NCI-H446 (cell line): ENCODE measurements at regions not wholly inside any gene's neighbourhood (a gene's known extent, or its start where the extent isn't known, plus 50 kb on each side); places are given as distances from the start of the nearest gene placed in this dataset.

Experiments
- DNase-seq, 2 experiments: peaks; one replicate each; lab custom pipeline; 2025; lab: John Stamatoyannopoulos, UW

DNA sequence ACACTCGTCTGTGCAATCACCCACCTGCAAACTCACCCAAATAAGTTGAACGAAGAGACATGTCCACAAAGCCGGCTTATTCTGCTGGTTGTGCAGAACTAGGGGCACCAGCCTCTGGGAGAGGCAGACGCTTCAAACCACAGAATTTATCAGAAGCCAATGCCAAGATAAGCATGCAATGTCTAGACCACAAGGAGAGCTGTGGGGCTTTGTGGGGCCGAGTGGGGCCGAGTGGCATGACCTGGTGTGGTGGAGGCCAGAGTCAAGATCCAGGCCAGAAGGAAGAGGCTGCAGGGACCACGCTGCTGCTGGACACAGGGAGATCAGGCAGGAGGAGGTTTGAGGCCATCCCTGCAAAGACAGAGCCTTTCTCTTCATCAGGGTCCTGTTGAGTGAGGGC is 259.0 kb downstream of the IRX2 start:
- no peak for DNase-seq

DNA sequence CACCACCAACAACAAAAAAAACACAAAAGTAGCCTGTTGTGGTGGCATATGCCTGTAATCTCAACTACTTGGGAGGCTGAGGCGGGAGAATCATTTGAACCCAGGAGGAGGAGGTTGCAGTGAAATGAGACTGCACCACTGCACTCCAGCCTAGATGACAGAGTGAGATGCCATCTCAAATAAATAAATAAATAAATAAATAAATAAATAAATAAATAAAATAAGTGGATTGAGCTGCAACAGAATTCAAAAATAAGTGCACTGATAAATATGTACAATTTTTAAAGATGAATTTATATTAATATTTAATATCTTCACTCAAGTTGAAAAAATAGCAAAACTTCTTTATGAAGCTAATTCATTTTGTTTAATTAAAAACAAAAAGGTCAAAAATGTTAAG is 259.6 kb downstream of the IRX2 start:
- no peak for DNase-seq

- no peak for DNase-seq
These were observed 262.2 kb downstream of the IRX2 start for GRCh38 chr5:2489306-2489705.

GRCh38 chr5:2488593-2488992 is 262.9 kb downstream of the IRX2 start:
- DNase-seq, result no peak

DNA sequence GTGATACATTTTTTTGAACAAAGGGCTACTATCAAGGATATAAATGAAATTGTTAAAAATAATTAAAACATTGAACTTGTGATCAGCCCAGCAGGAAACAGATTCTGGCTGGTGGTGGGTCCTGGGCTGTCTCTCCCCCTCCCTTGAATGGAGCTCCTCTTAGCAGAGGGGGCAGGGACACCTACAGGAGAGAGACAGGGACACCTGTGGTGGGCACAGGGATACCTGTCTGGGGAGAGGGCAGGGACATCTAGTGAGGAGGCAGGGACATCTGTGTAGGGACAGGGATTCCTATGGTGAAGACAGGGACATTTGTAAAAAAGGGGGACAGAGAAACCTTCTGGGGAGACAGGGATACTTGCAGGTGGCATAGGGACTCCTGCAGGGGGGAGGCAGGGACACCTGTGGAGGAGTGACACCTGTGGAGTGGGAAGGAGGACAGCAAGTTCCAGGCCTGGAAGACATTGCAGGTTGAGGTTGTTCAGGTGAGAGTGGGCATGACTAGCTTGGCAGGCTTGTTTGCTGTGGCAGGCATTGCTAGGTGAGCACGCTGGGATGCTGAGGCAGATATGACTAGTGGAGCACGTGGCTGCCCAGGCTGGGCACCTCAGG is 264.2 kb downstream of the IRX2 start:
- no peak for DNase-seq

DNA sequence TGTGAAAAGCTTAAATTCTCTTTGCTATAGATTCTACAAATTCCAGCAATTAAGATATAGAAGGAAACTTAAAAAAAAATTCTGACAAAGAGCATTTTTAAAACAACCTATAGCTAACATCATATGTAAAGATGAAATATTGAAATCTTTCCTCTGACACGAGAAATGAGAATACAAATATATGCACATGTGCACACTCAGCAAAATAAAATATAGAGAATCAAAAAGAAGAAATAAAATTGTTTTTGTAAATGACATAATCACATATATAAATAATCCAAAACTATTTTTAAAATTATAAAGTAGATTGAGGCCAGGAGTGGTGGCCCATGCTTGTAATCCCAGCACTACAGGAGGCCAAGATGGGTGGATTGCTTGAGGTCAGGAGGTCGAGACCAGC is 265.1 kb downstream of the IRX2 start:
- DNase-seq, result no peak

DNA sequence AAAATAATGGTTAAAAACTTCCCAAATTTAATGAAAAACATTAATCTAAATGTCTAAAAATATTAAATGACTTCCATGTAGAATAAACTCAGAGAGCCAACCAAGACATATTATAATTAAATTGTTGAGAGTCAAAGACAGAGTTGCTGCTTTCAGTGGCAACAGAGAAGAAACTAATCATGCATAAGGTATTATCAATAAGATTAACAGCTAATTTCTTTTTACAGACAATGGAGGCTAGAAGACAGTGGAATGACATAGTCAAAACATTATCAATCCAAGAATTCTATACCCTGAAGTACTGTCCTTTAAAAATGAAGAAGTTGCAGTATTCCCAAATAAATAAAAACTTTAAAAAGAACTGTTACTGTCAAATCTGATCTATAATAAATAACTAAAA is 268.7 kb downstream of the IRX2 start:
- DNase-seq, result no peak

- DNase-seq, result no peak
These were observed 270.6 kb downstream of the IRX2 start for GRCh38 chr5:2480871-2481270.

GRCh38 chr5:2475902-2476301 is 275.6 kb downstream of the IRX2 start:
- DNase-seq, result no peak

- no peak for DNase-seq
These were observed 278.8 kb downstream of the IRX2 start for GRCh38 chr5:2472670-2473069.

GRCh38 chr5:2471152-2471879 is 280.2 kb downstream of the IRX2 start:
- DNase-seq, result no peak

DNA sequence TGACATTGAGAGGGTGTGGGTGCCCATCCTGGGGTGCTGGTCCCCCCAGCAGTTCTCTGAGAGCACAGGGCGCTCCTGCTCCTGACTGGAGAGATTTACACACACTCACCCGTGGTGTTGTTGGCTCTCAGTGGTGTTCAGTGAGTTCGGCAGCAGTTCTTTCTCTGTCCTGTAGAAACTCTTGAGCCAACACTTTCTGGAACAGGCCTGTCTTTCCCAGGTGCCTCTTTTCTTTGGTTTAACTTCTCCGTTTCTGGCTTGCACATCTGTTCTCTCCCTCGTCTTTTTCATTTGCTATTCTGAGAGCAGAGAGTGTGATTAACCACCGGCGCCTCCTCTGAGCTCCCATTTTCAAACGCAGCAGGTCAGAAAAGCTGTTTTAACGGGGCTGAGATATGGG is 284.5 kb downstream of the IRX2 start:
- DNase-seq, result no peak

DNA sequence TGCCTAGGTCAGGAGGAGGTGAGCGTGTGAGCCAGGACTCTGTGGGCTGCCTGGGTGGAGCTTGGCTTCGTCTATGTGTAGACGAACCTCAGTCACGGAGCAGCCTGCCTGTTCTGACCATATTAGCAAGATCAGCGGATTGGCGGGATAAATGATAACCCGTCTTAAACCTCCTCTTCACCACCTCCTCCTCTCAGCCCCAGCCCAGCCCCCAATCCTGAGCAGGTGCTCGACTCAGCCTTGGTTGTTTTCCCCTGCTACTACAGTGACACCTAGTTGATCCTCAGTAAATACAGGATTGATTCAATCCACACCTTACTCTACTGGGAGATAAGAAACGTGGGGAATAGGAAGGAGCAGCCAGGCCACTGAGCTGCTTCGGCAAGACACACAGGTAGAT is 286.1 kb downstream of the IRX2 start:
- DNase-seq, result no peak

DNA sequence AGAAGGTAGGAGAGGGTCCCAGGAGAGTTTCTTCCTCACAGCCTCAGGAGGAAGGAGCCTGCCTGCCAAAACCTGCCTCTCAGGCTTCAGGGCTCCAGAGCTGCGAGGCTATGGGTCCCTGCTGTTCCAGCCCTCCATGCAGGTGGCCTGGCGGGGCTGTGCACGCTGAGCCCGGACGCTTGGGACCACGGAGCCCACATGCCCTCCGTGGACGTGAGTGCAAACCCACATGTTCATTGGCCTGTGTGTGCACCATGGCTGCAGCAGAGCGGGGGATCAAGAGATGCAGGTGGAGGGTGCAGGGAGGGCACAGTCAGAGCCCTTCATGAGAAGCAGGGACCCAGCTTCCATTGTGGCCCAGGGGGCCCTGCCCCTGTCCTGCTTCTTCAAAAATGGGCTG is 287.3 kb downstream of the IRX2 start:
- no peak for DNase-seq

GRCh38 chr5:2461701-2462691 is 289.5 kb downstream of the IRX2 start:
- no peak for DNase-seq

DNA sequence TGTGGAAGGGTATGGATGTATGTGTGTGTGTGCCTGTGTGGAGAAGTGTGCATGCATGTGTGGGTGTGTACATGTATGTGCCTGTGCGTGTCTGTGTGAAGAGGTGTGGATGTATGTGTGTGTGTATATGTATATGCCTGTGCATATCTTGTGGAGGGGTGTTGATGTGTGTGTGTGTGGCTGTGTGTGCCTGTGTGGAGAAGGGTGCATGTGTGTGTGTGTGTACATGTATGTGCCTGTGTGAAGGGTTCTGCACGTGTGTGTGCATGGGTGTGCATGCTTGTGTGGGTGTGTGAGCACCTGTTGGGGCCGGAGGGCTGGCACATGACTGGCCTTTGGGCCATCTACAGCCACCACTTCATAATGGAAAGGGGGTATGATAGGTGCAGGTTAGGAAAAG is 291.4 kb downstream of the IRX2 start:
- no peak for DNase-seq

GRCh38 chr5:2459251-2459650 is 292.2 kb downstream of the IRX2 start:
- no peak for DNase-seq

GRCh38 chr5:2455878-2456277 is 295.6 kb downstream of the IRX2 start:
- no peak for DNase-seq

GRCh38 chr5:2454876-2455275 is 296.6 kb downstream of the IRX2 start:
- DNase-seq, result no peak

DNA sequence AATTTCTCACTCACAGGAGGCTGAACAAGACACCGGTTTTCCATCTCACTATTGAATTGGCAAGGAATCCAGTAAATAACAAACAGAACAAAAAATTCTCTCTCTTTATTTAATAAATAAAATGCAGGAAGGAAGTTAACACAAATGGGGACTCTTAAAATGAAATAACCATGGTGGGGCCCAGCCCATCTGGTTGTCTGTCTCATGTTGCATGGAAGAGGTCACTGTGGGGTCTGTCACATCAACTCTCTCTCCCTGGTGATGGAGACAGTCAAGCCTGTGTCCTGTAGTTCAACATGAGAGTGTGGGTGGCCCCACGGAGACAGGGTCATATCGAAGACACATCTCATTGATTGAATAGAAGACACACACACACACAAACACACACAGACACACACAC is 297.7 kb downstream of the IRX2 start:
- no peak for DNase-seq

DNA sequence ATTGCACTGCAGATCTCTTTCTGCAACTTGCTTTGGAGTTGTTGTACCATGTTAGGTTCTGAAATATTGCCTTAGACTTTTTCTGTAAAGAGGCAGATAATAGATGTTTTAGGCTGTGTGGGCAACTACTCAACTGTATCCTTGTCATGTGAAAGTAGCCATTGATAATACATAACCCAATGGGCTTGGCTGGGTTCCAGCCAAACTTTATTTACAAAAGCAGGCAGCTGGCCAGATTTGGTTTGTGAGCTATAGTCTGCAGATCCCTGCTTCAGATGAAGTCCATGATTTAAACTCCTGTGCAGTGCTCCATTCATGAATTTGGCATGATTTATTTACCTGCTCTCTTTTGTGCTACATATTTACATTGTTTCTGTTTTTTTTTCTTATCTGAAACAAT is 300.4 kb downstream of the IRX2 start:
- no peak for DNase-seq

- no peak for DNase-seq
These were observed 308.8 kb downstream of the IRX2 start for GRCh38 chr5:2442496-2443354.
